ENCODE measurements at regions not wholly inside any gene's neighbourhood (a gene's known extent, or its start where the extent isn't known, plus 50 kb on each side); places are given as distances from the start of the nearest gene placed in this dataset.
"Not testable (repeated sequence)": the region's sequence is repeated elsewhere in the genome, so short reads cannot be mapped to it uniquely, and the experiment has no call there.

DNA sequence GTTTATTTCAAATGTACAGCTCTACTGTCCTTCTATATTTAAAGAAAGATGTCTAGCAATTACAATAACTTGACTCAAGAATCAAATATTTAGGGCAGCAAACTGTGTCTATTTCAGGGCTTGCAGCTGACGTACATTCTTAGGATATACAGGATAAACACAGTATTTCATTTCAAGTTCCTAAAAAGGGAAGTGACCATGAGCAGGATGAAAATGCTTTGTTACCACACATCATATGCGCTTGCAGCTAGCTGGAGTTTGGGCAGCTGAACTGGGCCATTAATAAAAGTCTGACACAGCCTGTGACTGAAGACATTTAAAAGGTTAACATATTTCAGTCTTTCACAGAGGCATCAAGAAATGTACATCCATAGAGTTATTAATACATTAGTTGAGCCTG lies 264.6 kb upstream of the TRIB2 start:
- DNase-seq (ENCODE audit: low read depth), result peak; percentile 92

GRCh38 chr2:12453731-12454130 lies 263.0 kb upstream of the TRIB2 start:
- DNase-seq (ENCODE audit: low read depth), result no peak

GRCh38 chr2:12455661-12456060 lies 261.1 kb upstream of the TRIB2 start:
- peak; percentile 73 for DNase-seq (ENCODE audit: low read depth)

DNA sequence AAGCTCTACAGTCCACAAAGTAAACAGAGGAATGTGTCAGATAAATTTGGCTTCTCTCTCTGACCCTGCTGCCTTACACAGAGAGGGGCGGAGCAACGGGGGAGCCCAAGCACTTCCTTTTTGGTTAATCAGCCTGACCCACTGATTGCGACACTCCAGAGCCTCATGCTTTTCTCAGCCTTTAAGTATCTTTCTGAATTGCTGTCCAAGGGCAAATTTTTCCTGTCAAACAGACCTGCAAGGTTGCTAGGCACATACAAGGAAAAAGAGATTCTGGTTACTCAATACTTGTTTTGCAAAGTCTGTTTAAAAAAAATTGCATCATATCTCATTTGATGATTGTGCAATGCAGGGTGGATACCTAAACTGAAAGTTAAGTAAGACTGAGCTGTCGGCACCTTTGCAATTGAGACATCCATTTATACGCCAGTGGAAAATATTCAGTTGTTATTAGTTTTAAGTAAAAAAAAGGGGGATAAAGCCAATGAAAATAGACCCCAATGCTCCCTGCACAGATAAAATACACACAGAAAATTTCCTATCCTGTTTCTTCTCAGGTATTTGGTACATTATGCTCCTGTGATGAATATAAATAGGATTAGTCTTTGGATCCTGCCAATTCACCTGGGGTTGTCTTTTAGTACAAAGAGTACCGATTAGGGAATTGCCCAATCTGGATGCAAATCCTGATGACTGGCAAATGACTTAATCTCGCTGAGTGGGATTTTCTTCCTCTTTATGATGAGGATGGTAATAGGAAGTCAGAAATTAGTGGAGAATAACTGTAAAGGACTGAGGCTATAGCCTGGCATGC lies 260.2 kb upstream of the TRIB2 start:
- peak; percentile 100 for DNase-seq (ENCODE audit: low read depth)

- no peak for DNase-seq (ENCODE audit: low read depth)
Observed at GRCh38 chr2:12457831-12458230, 258.9 kb upstream of the TRIB2 start.

- DNase-seq (ENCODE audit: low read depth), result no peak
Observed at GRCh38 chr2:12463189-12463588, 253.5 kb upstream of the TRIB2 start.

DNA sequence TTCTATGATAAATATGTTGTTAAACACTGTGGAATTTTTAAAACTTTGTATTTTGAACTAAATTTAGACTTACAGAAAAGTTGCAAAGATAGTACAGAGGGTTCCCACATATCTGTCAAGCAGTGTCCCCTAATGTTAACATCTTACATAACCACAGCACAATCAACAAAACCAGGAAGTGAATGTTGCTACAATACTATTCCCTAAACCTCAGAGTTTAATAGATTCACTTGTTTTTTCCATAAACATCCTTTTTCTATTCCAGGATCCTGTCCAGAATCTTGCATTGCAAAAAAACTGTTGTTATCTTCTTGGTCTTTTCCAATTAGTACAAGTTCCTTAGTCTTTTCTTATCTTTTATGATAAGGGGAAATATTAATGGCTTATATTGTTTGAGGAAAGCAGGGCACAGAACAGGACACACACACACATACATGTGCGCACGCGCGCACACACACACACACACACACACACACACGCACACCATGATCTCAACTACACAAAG lies 251.1 kb upstream of the TRIB2 start:
- DNase-seq (ENCODE audit: low read depth), result peak; percentile 24

GRCh38 chr2:12467303-12467702 lies 249.4 kb upstream of the TRIB2 start:
- DNase-seq (ENCODE audit: low read depth), result no peak

- no peak for DNase-seq (ENCODE audit: low read depth)
Observed at GRCh38 chr2:12469141-12469561, 247.6 kb upstream of the TRIB2 start.

DNA sequence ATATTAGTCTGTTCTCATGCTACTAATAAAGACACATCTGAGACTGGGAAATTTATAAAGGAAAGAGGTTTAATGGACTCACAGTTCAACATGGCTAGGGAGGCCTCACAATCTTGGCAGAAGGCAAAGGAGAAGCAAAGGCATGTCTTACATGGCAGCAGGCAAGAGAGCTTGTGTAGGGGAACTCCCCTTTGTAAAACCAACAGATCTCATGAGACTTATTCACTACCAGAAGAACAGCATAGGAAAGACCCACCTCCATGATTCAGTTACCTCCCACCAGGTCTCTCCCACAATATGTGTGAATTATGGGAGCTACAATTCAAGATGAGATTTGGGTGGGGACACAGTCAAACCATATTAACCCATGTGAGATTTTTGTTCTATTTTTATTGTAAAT lies 244.5 kb upstream of the TRIB2 start:
- DNase-seq (ENCODE audit: low read depth), result not testable (repeated sequence)

DNA sequence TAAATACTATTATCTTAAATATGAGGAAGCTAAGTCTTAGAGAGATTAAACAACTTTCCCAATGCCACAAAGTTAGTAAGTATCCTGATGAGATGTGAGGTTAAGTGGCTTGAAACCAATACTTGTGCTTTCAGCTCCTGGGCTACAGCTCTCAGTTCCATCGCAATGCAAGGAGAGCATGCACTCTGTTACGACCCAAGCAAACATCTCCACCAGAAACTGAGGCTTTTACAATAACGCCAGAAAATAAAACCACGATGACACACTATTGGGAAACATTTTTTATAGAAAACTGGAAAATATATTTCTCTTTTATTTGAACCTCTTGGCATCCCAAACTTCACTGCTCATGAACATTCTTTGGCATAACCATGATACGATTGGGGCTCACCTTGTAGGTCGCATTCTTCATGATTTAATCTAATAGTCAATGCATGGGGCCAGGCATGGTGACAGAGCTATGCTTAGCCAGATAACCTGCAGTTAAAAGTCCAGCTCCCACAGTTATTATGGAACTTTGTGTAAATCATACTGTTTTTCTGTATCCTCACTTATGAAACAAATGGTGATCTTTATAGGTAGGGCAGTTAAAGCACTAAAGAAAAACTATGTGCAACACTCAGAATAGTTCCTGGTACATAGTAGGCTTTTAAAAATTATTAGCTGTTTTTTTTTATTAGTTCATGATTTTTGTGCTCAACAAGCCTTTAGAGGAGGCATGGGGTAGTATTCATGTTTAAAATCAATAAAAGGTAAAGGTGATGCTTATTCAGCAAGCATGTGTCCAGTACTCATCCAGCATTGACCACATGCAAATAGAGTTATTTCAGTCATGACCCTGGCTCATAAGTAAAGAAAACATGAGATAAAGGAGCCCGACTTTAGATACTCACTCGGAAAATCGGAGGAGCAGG lies 238.3 kb upstream of the TRIB2 start:
- DNase-seq (ENCODE audit: low read depth), result peak; percentile 39

- peak; percentile 29 for DNase-seq (ENCODE audit: low read depth)
Observed at GRCh38 chr2:12479065-12479601, 237.6 kb upstream of the TRIB2 start.

DNA sequence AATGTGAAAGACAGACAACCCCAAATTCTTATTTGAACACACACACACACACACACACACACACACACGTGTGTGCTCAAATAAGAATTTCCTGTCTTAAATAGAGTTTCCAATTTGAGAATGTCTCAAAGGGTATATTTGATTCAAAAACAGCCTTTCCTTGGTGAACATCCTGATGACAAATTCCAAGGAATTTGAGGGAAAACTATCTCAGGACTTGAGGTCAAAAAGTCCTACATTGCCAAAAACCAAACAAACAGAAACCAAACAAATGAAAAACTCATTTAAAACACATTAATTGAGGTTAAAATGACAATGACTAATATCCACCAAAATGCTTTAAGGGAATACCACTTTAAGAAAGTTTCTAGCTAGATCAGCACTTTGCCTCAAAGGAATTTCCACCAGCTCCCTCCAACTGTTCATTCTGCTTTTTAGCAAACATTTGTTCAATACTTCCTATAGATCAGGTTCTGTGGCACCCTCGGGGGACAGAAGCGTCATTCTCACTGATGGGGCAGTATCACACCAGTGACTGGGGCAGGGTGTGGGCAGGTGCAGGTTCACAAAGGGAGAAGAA lies 232.1 kb upstream of the TRIB2 start:
- no peak for DNase-seq (ENCODE audit: low read depth)

DNA sequence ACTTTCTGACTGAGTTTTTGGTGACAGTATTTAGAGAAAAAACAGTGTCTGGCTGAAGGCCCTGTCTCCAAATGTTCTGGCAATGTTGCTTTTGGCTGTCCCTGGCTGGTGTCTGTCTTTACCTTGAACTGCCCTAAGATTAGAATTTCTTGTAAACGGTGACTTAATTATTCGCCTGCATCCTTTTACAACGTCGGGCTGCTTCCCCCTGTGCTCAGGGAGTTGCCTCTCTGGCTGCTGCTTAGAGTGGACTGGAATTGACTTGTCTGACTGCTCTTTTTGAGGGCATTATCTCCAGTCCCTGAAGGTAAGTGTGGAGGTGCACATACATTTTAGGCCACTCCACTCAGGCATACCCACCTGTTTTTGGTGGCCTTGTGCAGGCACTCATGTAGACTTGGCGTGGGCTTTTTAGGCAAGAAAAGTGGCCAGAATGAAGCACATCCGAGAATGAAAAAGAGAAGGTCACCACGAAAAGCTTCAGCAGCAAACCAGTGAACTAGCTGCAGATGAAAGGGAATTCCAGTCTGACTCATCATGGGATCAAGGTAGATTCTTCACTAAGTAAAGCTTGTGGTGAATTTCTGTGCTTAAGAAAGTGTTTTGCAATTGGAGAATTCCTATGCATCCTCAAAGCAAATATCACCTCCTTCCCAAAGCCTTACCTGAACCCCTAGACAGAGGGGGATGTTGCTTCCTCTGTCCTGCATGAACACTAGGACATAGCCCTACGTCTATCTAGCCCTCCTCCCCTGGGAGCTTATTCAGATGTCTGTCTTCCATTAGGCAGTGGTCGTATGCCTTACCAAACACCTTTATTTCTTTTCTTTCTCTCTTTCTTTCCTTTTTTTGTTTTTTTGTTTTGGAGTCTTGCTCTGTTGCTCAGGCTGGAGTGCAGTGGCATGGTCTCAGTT lies 230.3 kb upstream of the TRIB2 start:
- DNase-seq (ENCODE audit: low read depth), result peak; percentile 81

- DNase-seq (ENCODE audit: low read depth), result no peak
Observed at GRCh38 chr2:12487253-12488004, 229.3 kb upstream of the TRIB2 start.

DNA sequence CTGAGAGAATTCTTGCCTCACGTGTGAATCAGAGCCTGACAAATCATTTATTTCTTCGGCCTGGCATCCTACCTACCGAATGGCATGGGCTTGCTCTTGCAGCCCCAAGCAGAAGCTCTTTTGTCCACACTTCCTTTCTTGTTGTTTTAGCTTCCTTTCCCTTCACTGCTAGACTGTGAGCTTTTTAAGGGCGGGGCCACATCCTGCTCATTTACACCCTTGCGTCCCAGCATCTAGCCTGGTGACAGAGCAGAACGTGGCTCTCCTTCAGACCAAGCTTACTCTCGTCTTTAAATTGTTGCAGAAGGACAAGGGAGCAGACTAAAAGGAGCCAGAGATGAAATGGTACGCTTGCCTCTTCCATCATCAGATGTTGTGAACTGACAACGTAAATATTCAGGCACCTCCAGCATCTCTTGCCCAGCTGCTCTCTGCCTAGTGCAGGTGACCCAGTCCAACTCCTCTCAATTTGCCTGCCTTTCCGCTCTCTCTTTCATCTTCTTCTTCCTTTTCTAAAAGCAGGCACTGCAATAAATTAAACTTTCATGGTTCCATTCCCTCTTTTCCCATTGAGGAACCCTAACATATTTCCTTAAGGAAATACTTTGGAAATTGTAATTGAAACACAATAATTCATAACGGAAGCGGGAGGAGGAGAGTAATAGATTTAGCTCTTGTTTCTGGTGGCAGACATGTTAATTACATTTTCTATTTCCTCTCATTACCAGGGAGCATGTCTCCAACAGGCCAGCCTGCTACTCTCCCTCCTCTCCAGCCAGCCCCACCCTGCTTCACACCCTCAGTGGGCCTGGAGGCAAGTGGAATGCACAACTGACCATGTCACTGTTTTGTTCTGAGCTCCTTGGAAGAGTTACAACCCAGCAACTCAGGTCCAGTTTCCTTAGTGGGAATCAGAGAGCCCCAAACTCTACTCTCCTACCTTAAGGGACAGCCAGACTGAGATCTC lies 228.1 kb upstream of the TRIB2 start:
- DNase-seq (ENCODE audit: low read depth), result no peak

DNA sequence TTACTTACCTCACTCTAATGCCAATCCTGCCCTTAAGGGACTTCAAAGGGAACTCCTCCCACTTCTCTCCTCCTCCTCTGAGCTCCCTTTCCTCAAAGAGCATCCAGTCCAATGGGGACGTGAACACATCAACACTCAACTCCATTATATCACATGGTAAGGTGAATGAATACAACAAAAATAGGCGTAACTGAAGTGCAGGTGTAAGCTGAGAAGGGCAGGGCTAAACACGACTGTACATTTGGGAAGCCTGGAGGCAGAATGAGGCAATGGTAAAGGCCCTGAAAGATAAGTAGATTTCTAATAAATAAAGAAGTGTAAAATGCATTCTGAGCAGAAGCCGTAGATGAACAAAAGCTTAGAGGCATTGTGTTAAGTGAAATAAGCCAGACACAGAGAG lies 226.1 kb upstream of the TRIB2 start:
- DNase-seq (ENCODE audit: low read depth), result no peak

DNA sequence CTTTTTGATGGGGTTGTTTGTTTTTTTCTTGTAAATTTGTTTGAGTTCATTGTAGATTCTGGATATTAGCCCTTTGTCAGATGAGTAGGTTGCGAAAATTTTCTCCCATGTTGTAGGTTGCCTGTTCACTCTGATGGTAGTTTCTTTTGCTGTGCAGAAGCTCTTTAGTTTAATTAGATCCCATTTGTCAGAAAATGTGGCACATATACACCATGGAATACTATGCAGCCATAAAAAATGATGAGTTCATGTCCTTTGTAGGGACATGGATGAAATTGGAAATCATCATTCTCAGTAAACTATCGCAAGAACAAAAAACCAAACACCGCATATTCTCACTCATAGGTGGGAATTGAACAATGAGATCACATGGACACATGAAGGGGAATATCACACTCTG lies 224.4 kb upstream of the TRIB2 start:
- not testable (repeated sequence) for DNase-seq (ENCODE audit: low read depth)

DNA sequence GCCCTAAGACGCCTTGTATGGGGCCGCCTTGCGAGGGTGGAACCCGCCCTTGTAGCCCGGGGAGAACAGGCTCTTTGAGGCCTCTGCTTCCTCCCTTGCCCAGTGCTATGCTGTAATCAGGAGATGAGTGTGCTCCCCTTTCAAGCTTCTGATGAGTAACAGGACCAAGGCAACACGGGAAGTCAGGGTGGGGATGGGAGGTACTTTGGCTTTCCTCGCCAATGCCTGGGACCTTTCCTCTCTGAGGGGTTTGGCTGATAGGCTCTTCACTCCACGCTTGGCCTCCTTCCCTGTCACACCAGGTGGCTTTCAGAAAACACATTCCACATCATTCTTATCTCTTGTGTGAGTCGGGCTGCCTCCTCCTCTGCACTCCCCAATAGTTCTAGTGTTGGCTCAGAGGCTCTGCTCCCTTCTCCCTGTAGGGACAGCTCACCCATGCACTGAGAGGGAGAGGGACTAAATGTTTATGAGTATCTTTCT lies 223.7 kb upstream of the TRIB2 start:
- DNase-seq (ENCODE audit: low read depth), result peak; percentile 94

Data from iris pigment epithelial cell (primary cell).